ENCODE measurements at regions not wholly inside any gene's neighbourhood (a gene's known extent, or its start where the extent isn't known, plus 50 kb on each side); places are given as distances from the start of the nearest gene placed in this dataset.

- intact Hi-C loops (cut with DNase I): no loop called here
- WGBS, 2 donors: 33 to 45% methylated on average over 5 of the region's 5 CpGs
Observed at GRCh38 chr16:77569406-77569805, 134.6 kb upstream of the ADAMTS18 start.

GRCh38 chr16:77570574-77570973 lies 135.7 kb upstream of the ADAMTS18 start:
- ATAC-seq: no peak
- no peak for DNase-seq
- TF ChIP-seq, protein P1, sequence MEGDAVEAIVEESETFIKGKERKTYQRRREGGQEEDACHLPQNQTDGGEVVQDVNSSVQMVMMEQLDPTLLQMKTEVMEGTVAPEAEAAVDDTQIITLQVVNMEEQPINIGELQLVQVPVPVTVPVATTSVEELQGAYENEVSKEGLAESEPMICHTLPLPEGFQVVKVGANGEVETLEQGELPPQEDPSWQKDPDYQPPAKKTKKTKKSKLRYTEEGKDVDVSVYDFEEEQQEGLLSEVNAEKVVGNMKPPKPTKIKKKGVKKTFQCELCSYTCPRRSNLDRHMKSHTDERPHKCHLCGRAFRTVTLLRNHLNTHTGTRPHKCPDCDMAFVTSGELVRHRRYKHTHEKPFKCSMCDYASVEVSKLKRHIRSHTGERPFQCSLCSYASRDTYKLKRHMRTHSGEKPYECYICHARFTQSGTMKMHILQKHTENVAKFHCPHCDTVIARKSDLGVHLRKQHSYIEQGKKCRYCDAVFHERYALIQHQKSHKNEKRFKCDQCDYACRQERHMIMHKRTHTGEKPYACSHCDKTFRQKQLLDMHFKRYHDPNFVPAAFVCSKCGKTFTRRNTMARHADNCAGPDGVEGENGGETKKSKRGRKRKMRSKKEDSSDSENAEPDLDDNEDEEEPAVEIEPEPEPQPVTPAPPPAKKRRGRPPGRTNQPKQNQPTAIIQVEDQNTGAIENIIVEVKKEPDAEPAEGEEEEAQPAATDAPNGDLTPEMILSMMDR (IDR thresholded peaks at IDR 0.05): no peak
- H3K9me3 ChIP-seq: no peaks in the 10 kb centered on the region
- no peaks in the 10 kb centered on the region for H3K36me3 ChIP-seq
- H3K27ac ChIP-seq: no peak overlapping the region
- H3K27me3 ChIP-seq: no peaks in the 10 kb centered on the region
- intact Hi-C loops (cut with DNase I): no loop called here
- WGBS, 2 donors: 52 to 75% methylated on average over 1 of the region's 1 CpG
- no peak for FAIRE-seq
- no peaks in the 10 kb centered on the region for H3K4me1 ChIP-seq
- no peak overlapping the region for H3K4me3 ChIP-seq

More at GRCh38 chr16:77569406-77569805, 134.6 kb upstream of the ADAMTS18 start:
- DNase-seq: no peak
- ATAC-seq: no peak
- Histone ChIP-seq H3K4me3 (no peak overlapping the region), H3K36me3 (no peaks in the 10 kb centered on the region), H3K4me1 (no peaks in the 10 kb centered on the region), H3K27ac (no peak overlapping the region), H3K27me3 (no peaks in the 10 kb centered on the region), H3K9me3 (no peaks in the 10 kb centered on the region)
- FAIRE-seq: no peak
- TF ChIP-seq, protein P1 (IDR thresholded peaks at IDR 0.05): no peak

DNA sequence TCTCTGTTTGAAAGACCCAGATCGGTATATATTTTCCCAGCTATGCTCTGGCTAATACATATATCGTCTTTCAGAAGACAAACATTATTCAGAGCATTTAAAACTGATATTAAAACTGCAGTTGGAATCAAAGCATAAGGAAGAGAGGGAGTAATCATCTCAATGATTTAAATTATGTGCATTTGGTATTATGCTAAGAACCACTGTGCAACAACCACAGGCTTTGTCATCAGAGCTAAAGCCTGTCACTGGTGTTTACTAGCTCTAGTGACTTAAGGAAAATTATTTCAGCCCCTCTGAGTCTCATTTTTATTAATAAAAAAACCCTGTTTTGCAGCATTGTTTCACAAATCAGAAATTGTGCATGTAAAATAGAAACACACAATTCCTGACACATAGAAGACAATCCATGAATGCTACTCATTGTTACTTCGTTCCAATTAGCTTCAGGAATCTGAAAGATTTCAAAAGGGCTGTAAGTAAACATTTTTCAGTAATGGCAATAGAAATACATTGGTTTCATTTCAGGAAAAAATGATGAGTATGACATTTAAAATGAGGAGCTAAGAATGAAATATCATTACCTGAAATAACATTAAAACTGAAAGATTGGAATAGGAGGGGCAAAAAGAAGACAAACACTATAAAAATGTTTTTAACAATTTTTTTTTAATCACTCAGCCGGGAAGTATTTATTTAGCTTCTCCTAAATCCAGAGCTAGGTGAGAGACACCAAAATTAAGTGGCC lies 136.5 kb upstream of the ADAMTS18 start:
- intact Hi-C loops (cut with DNase I): no loop called here
- no peaks in the 10 kb centered on the region for H3K4me1 ChIP-seq
- WGBS, 2 donors: 16 to 32% methylated on average over 4 of the region's 4 CpGs
- H3K9me3 ChIP-seq: no peaks in the 10 kb centered on the region
- TF ChIP-seq, protein P1 (IDR thresholded peaks at IDR 0.05): no peak
- H3K27me3 ChIP-seq: peaks cover 0 to 4% (median 0%) of the 10 kb centered on the region in 4 donors
- FAIRE-seq (no peak), ATAC-seq (no peak), DNase-seq (no peak)
- H3K4me3 ChIP-seq: no peak overlapping the region
- no peaks in the 10 kb centered on the region for H3K36me3 ChIP-seq
- H3K27ac ChIP-seq: no peak overlapping the region

DNA sequence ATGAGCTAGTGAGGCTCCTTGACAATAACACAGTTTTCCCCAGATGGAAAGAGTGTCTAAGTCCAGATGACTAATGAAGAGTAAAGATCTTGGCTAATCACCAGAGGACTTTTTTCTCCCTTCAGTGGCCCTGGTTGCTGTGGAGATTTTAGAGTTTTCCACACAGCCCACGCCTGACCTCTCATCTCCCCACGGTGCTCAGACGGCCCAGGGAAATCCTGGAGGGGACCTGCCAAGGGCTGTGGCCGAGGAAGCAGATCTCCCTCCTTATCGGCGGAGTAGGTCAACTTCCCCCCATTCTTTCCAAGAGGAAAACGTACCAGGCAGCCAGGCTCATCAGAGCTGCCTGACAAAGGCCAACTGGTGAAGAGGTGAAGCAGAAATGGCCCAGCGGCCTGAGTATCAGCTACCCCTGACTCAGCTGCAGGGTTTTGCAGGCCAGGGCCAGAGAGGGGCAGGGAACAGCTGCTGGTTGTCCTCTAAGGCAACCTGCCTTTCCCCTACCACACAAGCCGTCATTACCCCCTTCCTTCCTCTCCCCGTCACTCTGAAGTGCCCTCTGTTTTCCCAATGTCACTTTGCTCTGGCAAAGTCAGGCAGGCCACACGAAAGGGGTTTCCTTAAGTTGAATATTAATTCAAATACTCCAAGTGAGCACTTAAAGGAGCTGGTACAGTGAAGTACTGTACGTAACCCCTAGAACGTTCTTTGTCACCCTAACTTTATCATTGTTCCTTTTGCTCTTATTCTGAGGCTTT lies 140.2 kb upstream of the ADAMTS18 start:
- Histone ChIP-seq H3K9me3 (no peaks in the 10 kb centered on the region), H3K27me3 (peaks cover 0 to 4% (median 0%) of the 10 kb centered on the region in 4 donors), H3K27ac (no peak overlapping the region), H3K4me1 (no peaks in the 10 kb centered on the region), H3K4me3 (no peak overlapping the region), H3K36me3 (no peaks in the 10 kb centered on the region)
- ATAC-seq (peak in 1 of 4 donors; percentile 47), FAIRE-seq (no peak), DNase-seq (no peak)
- intact Hi-C loops (cut with DNase I): no loop called here
- TF ChIP-seq, protein P1 (IDR thresholded peaks at IDR 0.05): no peak
- 57 to 68% methylated on average over 13 of the region's 13 CpGs for WGBS, 2 donors

All from pancreas (tissue), 10 donors.